ENCODE measurements at regions not wholly inside any gene's neighbourhood (a gene's known extent, or its start where the extent isn't known, plus 50 kb on each side); places are given as distances from the start of the nearest gene placed in this dataset.

DNA sequence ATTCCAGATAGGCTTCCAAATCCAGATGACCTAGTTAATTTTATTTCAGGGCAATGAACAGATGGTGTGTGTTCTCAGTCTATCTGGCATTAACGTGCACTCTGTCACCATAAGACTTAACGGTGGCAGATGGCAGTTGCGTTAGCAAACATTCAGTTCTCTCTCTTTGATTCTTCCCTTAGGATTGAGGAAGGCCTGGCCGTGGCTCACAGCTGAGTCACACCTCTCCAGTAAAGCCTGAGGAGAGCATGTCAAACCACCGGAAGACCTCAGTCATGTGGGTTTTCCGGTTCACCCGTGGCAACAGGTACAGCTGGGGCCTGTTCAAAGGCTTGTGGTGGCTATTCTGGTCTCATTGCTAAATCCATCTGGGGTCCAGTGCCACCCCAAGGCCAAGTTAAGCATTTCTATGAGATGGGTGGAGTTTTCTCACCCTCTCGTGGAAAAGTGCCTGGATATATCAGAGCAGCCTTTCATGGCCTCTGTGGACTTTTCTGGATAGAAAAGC lies 545.1 kb upstream of the ATP2B1 start:
- H3K36me3 ChIP-seq (ENCODE audit: insufficient read depth, low read length), result no peaks in the 10 kb centered on the region
- H3K27me3 ChIP-seq (ENCODE audit: insufficient read depth, low read depth, low read length), result no peaks in the 10 kb centered on the region
- H4K20me1 ChIP-seq (ENCODE audit: insufficient read depth), result no peaks in the 10 kb centered on the region
- H3K9ac ChIP-seq (ENCODE audit: low read length), result no peak overlapping the region
- TF ChIP-seq EZH2 (IDR thresholded peaks at IDR 0.05; ENCODE audit: borderline replicate concordance, insufficient read depth, low read length, poor library complexity, severe bottlenecking) (no peak), SMC3 (conservative IDR thresholded peaks at IDR 0.05; ENCODE audit: poor library complexity) (no peak), POLR2AphosphoS5 (IDR thresholded peaks at IDR 0.05) (no peak), TAF1 (IDR thresholded peaks at IDR 0.05; ENCODE audit: low read depth) (no peak), MXI1 (conservative IDR thresholded peaks at IDR 0.05; ENCODE audit: poor library complexity, severe bottlenecking) (no peak), RAD21 (conservative IDR thresholded peaks at IDR 0.05) (no peak), EP300 (conservative IDR thresholded peaks at IDR 0.05; ENCODE audit: poor library complexity, severe bottlenecking) (no peak)
- TF ChIP-seq, protein P1, sequence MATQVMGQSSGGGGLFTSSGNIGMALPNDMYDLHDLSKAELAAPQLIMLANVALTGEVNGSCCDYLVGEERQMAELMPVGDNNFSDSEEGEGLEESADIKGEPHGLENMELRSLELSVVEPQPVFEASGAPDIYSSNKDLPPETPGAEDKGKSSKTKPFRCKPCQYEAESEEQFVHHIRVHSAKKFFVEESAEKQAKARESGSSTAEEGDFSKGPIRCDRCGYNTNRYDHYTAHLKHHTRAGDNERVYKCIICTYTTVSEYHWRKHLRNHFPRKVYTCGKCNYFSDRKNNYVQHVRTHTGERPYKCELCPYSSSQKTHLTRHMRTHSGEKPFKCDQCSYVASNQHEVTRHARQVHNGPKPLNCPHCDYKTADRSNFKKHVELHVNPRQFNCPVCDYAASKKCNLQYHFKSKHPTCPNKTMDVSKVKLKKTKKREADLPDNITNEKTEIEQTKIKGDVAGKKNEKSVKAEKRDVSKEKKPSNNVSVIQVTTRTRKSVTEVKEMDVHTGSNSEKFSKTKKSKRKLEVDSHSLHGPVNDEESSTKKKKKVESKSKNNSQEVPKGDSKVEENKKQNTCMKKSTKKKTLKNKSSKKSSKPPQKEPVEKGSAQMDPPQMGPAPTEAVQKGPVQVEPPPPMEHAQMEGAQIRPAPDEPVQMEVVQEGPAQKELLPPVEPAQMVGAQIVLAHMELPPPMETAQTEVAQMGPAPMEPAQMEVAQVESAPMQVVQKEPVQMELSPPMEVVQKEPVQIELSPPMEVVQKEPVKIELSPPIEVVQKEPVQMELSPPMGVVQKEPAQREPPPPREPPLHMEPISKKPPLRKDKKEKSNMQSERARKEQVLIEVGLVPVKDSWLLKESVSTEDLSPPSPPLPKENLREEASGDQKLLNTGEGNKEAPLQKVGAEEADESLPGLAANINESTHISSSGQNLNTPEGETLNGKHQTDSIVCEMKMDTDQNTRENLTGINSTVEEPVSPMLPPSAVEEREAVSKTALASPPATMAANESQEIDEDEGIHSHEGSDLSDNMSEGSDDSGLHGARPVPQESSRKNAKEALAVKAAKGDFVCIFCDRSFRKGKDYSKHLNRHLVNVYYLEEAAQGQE (IDR thresholded peaks at IDR 0.05; ENCODE audit: borderline replicate concordance), result no peak
- TF ChIP-seq, protein P2, sequence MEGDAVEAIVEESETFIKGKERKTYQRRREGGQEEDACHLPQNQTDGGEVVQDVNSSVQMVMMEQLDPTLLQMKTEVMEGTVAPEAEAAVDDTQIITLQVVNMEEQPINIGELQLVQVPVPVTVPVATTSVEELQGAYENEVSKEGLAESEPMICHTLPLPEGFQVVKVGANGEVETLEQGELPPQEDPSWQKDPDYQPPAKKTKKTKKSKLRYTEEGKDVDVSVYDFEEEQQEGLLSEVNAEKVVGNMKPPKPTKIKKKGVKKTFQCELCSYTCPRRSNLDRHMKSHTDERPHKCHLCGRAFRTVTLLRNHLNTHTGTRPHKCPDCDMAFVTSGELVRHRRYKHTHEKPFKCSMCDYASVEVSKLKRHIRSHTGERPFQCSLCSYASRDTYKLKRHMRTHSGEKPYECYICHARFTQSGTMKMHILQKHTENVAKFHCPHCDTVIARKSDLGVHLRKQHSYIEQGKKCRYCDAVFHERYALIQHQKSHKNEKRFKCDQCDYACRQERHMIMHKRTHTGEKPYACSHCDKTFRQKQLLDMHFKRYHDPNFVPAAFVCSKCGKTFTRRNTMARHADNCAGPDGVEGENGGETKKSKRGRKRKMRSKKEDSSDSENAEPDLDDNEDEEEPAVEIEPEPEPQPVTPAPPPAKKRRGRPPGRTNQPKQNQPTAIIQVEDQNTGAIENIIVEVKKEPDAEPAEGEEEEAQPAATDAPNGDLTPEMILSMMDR (IDR thresholded peaks at IDR 0.05; ENCODE audit: poor library complexity, severe bottlenecking), result no peak
- H3K79me2 ChIP-seq (replicated peaks; ENCODE audit: insufficient read depth, low read length), result no peaks in the 10 kb centered on the region
- H3K27ac ChIP-seq (ENCODE audit: low read length), result no peak overlapping the region
- H3F3A ChIP-seq (ENCODE audit: insufficient read depth, low read length, poor library complexity, severe bottlenecking), result no peaks in the 10 kb centered on the region
- H3K9me3 ChIP-seq (ENCODE audit: low read length), result no peaks in the 10 kb centered on the region
- no peak overlapping the region for H3K4me2 ChIP-seq (ENCODE audit: low read length)
- H3K4me3 ChIP-seq (ENCODE audit: low read length), result no peak overlapping the region
- H3K9me2 ChIP-seq (ENCODE audit: insufficient read depth, low read length), result no peaks in the 10 kb centered on the region
- H2AFZ ChIP-seq (ENCODE audit: low read depth, low read length), result no peak overlapping the region

DNA sequence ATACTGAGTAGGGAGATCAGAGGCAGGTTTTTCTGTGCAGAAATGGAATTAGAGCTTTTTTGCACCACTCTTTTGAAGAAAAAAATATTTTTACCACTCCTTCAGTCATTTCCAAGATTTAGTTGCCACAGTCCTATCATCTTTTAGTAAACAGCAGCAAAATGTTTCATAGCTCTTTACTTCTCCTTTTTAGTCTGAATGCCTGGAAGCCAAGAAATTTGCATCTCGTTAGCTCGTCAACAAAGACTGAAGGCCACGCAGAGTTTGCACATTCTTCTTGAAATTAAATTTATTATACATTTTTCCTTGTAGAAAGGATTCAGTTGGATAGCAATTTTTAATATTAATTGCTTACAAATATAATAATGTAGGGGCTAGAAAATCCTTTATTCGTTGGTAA lies 544.5 kb upstream of the ATP2B1 start:
- Histone ChIP-seq H3K4me2 (ENCODE audit: low read length) (no peak overlapping the region), H3K79me2 (replicated peaks; ENCODE audit: insufficient read depth, low read length) (no peaks in the 10 kb centered on the region), H3F3A (ENCODE audit: insufficient read depth, low read length, poor library complexity, severe bottlenecking) (no peaks in the 10 kb centered on the region), H2AFZ (ENCODE audit: low read depth, low read length) (no peak overlapping the region), H4K20me1 (ENCODE audit: insufficient read depth) (no peaks in the 10 kb centered on the region), H3K4me3 (ENCODE audit: low read length) (no peak overlapping the region), H3K9me2 (ENCODE audit: insufficient read depth, low read length) (no peaks in the 10 kb centered on the region), H3K27me3 (ENCODE audit: insufficient read depth, low read depth, low read length) (no peaks in the 10 kb centered on the region), H3K36me3 (ENCODE audit: insufficient read depth, low read length) (no peaks in the 10 kb centered on the region), H3K9ac (ENCODE audit: low read length) (no peak overlapping the region), H3K27ac (ENCODE audit: low read length) (no peak overlapping the region), H3K9me3 (ENCODE audit: low read length) (no peaks in the 10 kb centered on the region)
- no peak for TF ChIP-seq RAD21 (conservative IDR thresholded peaks at IDR 0.05)

DNA sequence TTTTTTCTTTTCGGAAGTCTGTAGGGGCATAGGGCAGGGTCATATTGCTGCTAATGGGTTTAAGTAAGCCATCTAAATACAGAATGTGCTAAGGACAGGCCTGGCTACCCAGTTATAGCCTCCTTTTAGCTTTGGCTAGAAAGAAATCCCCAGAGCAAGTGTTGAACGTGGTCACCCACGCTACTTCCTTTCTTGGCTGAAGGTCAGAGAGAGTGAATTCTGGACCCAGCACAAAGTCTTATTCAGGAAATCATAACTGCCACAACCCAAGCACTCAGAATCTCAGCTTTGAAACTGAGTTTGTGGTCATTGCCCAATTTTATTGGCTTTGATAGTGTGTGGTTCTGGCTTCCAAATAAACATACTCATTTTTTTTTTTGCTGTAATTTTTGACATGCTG lies 542.1 kb upstream of the ATP2B1 start:
- no peak overlapping the region for H2AFZ ChIP-seq (ENCODE audit: low read depth, low read length)
- no peaks in the 10 kb centered on the region for H3K9me2 ChIP-seq (ENCODE audit: insufficient read depth, low read length)
- TF ChIP-seq, protein P2 (IDR thresholded peaks at IDR 0.05; ENCODE audit: poor library complexity, severe bottlenecking), result no peak
- no peak overlapping the region for H3K27ac ChIP-seq (ENCODE audit: low read length)
- no peaks in the 10 kb centered on the region for H3K27me3 ChIP-seq (ENCODE audit: insufficient read depth, low read depth, low read length)
- H4K20me1 ChIP-seq (ENCODE audit: insufficient read depth), result no peaks in the 10 kb centered on the region
- no peak overlapping the region for H3K4me3 ChIP-seq (ENCODE audit: low read length)
- no peak overlapping the region for H3K9ac ChIP-seq (ENCODE audit: low read length)
- H3K4me2 ChIP-seq (ENCODE audit: low read length), result no peak overlapping the region
- no peaks in the 10 kb centered on the region for H3K79me2 ChIP-seq (replicated peaks; ENCODE audit: insufficient read depth, low read length)
- no peaks in the 10 kb centered on the region for H3K36me3 ChIP-seq (ENCODE audit: insufficient read depth, low read length)
- H3K9me3 ChIP-seq (ENCODE audit: low read length), result no peaks in the 10 kb centered on the region
- H3F3A ChIP-seq (ENCODE audit: insufficient read depth, low read length, poor library complexity, severe bottlenecking), result no peaks in the 10 kb centered on the region

Data from neural cell (in vitro differentiated cells).